Loucy (cell line): ENCODE measurements at regions not wholly inside any gene's neighbourhood (a gene's known extent, or its start where the extent isn't known, plus 50 kb on each side); places are given as distances from the start of the nearest gene placed in this dataset.

Experiments used
- H2AFZ ChIP-seq: fragments of 200-600 bp; sonication (generic); 2 replicates; pipeline ENCODE4 v1.6.0; 2016; ENCODE audit warnings: antibody characterized with exemption, mild to moderate bottlenecking, low read length, moderate library complexity
- H3F3A ChIP-seq: fragments of 200-600 bp; 2 replicates; pipeline ENCODE4 v1.6.0; 2016; ENCODE audit warnings: antibody characterized with exemption, low read depth, mild to moderate bottlenecking
- H3K27me3 ChIP-seq: fragments of 200-600 bp; sonication (generic); 2 replicates; pipeline ENCODE4 v1.6.1; 2014; ENCODE audit warnings: low read length, mild to moderate bottlenecking; ENCODE audit not compliant: insufficient read depth, poor library complexity, severe bottlenecking
- H3K36me3 ChIP-seq: fragments of 200-600 bp; sonication (generic); 2 replicates; pipeline ENCODE4 v1.6.1; 2016; ENCODE audit warnings: low read length; ENCODE audit not compliant: insufficient read depth
- H3K4me1 ChIP-seq: fragments of 200-600 bp; sonication (generic); 2 replicates; pipeline ENCODE4 v1.5.1; 2014; ENCODE audit warnings: low read length, mild to moderate bottlenecking; ENCODE audit not compliant: insufficient read depth, poor library complexity, severe bottlenecking
- H3K4me2 ChIP-seq: fragments of 200-600 bp; sonication (generic); 2 replicates; pipeline ENCODE4 v1.6.0; 2014; ENCODE audit warnings: antibody characterized with exemption, low read length, low read depth, mild to moderate bottlenecking; ENCODE audit not compliant: poor library complexity, severe bottlenecking
- H3K4me3 ChIP-seq: fragments of 200-600 bp; sonication (generic); 2 replicates; pipeline ENCODE4 v1.5.1; 2014; ENCODE audit warnings: low read length, mild to moderate bottlenecking, mixed read lengths; ENCODE audit not compliant: poor library complexity, severe bottlenecking
- H3K79me2 ChIP-seq: fragments of 200-600 bp; sonication (generic); 2 replicates; pipeline ENCODE4 v1.6.1; 2014; ENCODE audit warnings: low read length; ENCODE audit not compliant: insufficient read depth
- H3K9ac ChIP-seq: fragments of 200-600 bp; sonication (generic); 2 replicates; pipeline ENCODE4 v1.6.0; 2014; ENCODE audit warnings: mild to moderate bottlenecking, low read depth, low read length, moderate library complexity; ENCODE audit not compliant: poor library complexity, severe bottlenecking
- H3K9me2 ChIP-seq: fragments of 200-600 bp; sonication (generic); replicated peaks from 2 replicates; pipeline ENCODE4 v1.6.1; 2016; ENCODE audit warnings: low read depth, low read length, mixed read lengths
- H3K9me3 ChIP-seq: fragments of 200-600 bp; sonication (generic); 2 replicates; pipeline ENCODE4 v1.6.1; 2014; ENCODE audit warnings: mild to moderate bottlenecking, antibody characterized with exemption, low read length, low read depth; ENCODE audit not compliant: insufficient read depth
- H4K20me1 ChIP-seq: fragments of 200-600 bp; sonication (generic); 2 replicates; pipeline ENCODE4 v1.6.0; 2014; ENCODE audit warnings: antibody characterized with exemption, low read length, mild to moderate bottlenecking; ENCODE audit not compliant: insufficient read depth, poor library complexity, severe bottlenecking
- EZH2phosphoT487 ChIP-seq: fragments of 200-600 bp; IDR thresholded peaks from 2 replicates; pipeline ENCODE4 v1.6.1; 2018; ENCODE audit warnings: antibody characterized with exemption, mild to moderate bottlenecking, moderate library complexity, borderline replicate concordance
- TF ChIP-seq, protein P1 (sequence below): fragments of 200-600 bp; sonication (generic); conservative IDR thresholded peaks from 2 replicates; pipeline ENCODE4 v1.5.1; 2014; ENCODE audit warnings: mild to moderate bottlenecking, antibody characterized with exemption, low read length

DNA sequence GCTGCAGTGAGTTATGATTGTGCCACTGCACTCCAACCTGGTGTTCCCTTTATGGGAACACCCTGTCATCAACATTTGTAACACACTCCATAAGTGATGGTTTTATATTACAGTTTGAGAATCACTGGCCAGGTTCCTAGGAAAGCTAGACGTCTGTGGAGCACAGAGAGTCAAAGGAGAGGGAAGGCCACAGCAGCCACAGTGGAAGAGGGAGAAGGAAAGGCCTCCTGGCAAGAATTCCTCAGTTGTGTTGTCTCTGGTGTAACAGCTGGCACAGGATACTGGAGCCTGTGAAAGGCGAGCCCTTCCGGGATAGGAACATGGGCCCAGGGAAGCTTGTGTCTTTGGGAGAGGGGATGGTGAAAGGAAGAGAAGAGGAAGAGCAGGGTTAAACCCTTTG lies 360.5 kb upstream of the PIK3C3 start:
- no peaks in the 10 kb centered on the region for H4K20me1 ChIP-seq
- no peaks in the 10 kb centered on the region for H3K79me2 ChIP-seq
- no peaks in the 10 kb centered on the region for H3K9me2 ChIP-seq
- no peak overlapping the region for H3K9ac ChIP-seq
- no peak overlapping the region for H2AFZ ChIP-seq
- TF ChIP-seq EZH2phosphoT487: no peak
- TF ChIP-seq, protein P1, sequence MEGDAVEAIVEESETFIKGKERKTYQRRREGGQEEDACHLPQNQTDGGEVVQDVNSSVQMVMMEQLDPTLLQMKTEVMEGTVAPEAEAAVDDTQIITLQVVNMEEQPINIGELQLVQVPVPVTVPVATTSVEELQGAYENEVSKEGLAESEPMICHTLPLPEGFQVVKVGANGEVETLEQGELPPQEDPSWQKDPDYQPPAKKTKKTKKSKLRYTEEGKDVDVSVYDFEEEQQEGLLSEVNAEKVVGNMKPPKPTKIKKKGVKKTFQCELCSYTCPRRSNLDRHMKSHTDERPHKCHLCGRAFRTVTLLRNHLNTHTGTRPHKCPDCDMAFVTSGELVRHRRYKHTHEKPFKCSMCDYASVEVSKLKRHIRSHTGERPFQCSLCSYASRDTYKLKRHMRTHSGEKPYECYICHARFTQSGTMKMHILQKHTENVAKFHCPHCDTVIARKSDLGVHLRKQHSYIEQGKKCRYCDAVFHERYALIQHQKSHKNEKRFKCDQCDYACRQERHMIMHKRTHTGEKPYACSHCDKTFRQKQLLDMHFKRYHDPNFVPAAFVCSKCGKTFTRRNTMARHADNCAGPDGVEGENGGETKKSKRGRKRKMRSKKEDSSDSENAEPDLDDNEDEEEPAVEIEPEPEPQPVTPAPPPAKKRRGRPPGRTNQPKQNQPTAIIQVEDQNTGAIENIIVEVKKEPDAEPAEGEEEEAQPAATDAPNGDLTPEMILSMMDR: no peak
- H3F3A ChIP-seq: no peaks in the 10 kb centered on the region
- no peaks in the 10 kb centered on the region for H3K27me3 ChIP-seq
- no peaks in the 10 kb centered on the region for H3K9me3 ChIP-seq
- no peak overlapping the region for H3K4me3 ChIP-seq
- H3K36me3 ChIP-seq: no peaks in the 10 kb centered on the region
- no peaks in the 10 kb centered on the region for H3K4me1 ChIP-seq
- H3K4me2 ChIP-seq: no peak overlapping the region

DNA sequence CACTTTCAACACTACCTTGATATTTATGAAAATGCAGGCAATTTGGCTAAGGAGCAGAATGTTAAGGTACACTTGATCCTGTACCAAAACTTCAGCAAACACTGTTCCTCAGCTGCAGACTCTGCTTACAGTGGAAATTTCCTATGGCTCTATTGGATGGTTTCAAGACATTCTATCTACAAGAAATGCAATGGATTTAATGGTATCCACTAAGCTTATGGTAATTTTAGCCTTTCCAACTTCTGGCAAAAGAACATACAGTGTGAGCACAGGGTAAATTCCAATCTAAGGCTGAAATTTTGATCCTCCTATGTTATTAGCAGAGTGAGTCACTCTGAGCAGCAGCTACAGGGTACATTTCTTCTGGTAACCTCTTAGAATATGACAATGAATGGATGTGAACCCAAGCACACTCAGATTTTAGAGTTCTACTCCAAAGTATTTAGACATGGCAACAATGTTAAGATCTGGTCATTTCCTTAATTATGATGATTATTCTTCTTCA lies 361.8 kb upstream of the PIK3C3 start:
- Histone ChIP-seq H4K20me1 (no peaks in the 10 kb centered on the region), H2AFZ (no peak overlapping the region), H3K4me2 (no peak overlapping the region), H3K79me2 (no peaks in the 10 kb centered on the region), H3K27me3 (no peaks in the 10 kb centered on the region), H3K9me3 (no peaks in the 10 kb centered on the region), H3K9ac (no peak overlapping the region), H3K9me2 (no peaks in the 10 kb centered on the region), H3K4me1 (no peaks in the 10 kb centered on the region), H3K36me3 (no peaks in the 10 kb centered on the region), H3K4me3 (no peak overlapping the region), H3F3A (no peaks in the 10 kb centered on the region)
- TF ChIP-seq EZH2phosphoT487: no peak
- TF ChIP-seq, protein P1: no peak

DNA sequence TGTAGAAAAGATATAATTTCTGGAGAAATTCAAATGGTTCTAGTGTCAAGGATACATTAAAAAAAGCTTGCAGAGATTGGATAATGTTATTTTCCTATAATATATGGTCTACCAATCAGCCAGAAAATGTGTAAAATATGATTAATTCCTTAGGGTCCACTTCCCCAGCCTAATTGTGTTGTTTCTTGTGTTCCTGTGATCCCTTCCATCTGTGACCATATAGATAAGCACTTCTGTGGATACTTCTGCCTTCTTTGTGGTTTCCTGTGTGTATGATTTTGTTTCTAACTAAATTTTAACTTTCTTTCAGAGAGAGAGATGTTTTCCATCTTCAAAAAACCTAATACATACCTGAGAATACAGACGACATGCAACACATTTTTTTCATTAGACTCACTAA lies 367.1 kb upstream of the PIK3C3 start:
- no peaks in the 10 kb centered on the region for H4K20me1 ChIP-seq
- H3K9ac ChIP-seq: no peak overlapping the region
- TF ChIP-seq, protein P1: no peak
- H3F3A ChIP-seq: no peaks in the 10 kb centered on the region
- H3K4me3 ChIP-seq: no peak overlapping the region
- H3K9me2 ChIP-seq: no peaks in the 10 kb centered on the region
- H3K4me1 ChIP-seq: no peaks in the 10 kb centered on the region
- H3K79me2 ChIP-seq: no peaks in the 10 kb centered on the region
- no peak overlapping the region for H3K4me2 ChIP-seq
- H3K9me3 ChIP-seq: no peaks in the 10 kb centered on the region
- no peak overlapping the region for H2AFZ ChIP-seq
- no peaks in the 10 kb centered on the region for H3K27me3 ChIP-seq
- H3K36me3 ChIP-seq: no peaks in the 10 kb centered on the region
